ENCODE measurements at regions not wholly inside any gene's neighbourhood (a gene's known extent, or its start where the extent isn't known, plus 50 kb on each side); places are given as distances from the start of the nearest gene placed in this dataset.

DNA sequence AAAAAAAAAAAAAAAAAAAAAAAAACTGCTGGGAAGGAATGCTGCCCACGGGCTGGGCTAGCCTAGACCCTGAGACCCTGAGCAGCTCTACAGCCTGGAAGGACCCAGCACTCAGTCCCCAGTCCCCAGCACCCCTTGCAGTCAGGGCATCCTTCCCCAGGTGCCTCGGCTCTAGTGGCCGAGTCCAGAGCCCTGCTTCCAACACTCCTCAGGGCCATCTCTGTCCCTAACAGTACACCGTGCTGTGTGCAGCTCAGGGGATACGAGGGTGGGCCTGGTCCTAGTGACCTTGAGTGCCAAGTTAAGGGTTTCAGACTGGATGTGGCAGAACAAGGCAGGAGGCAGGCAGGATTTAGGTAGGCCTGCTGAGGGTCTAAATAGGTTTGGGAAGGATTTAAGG is 50.2 kb upstream of the LRP8 start:
- peak in 1 of 4 donors; percentile 10 for DNase-seq
- Histone ChIP-seq H3K27ac (no peak overlapping the region), H3K36me3 (no peaks in the 10 kb centered on the region), H3K4me3 (no peak overlapping the region), H3K27me3 (peaks cover 0 to 14% of the 10 kb centered on the region in 2 donors), H3K9me3 (no peaks in the 10 kb centered on the region), H3K4me1 (no peaks in the 10 kb centered on the region)
- intact Hi-C loops (cut with DNase I): no loop called here
- no peak for ATAC-seq
- no peak for TF ChIP-seq CTCF (IDR thresholded peaks at IDR 0.05)

- no peak overlapping the region for H3K4me3 ChIP-seq
- no peaks in the 10 kb centered on the region for H3K36me3 ChIP-seq
- intact Hi-C loops (cut with DNase I): no loop called here
- H3K4me1 ChIP-seq: no peaks in the 10 kb centered on the region
- H3K27ac ChIP-seq: no peak overlapping the region
- DNase-seq (peak in 1 of 4 donors; percentile 5), ATAC-seq (no peak)
- H3K27me3 ChIP-seq: peaks cover 0 to 23% of the 10 kb centered on the region in 2 donors
- no peak for TF ChIP-seq CTCF (IDR thresholded peaks at IDR 0.05)
- H3K9me3 ChIP-seq: no peaks in the 10 kb centered on the region
Measured at GRCh38 chr1:53378932-53379661, 51.2 kb upstream of the LRP8 start.

- DNase-seq: peak in 1 of 4 donors; percentile 10
- Histone ChIP-seq H3K27me3 (peaks cover 0 to 23% of the 10 kb centered on the region in 2 donors), H3K36me3 (no peaks in the 10 kb centered on the region), H3K9me3 (no peaks in the 10 kb centered on the region), H3K4me3 (no peak overlapping the region), H3K4me1 (no peaks in the 10 kb centered on the region), H3K27ac (no peak overlapping the region)
- intact Hi-C loops (cut with DNase I): no loop called here
- ATAC-seq: no peak
- TF ChIP-seq CTCF (IDR thresholded peaks at IDR 0.05): no peak
Measured at GRCh38 chr1:53379662-53380002, 51.8 kb upstream of the LRP8 start.

GRCh38 chr1:53380296-53380695 is 52.4 kb upstream of the LRP8 start:
- H3K27ac ChIP-seq: no peak overlapping the region
- DNase-seq: peak in 1 of 4 donors; percentile 1
- ATAC-seq: no peak
- H3K4me3 ChIP-seq: no peak overlapping the region
- H3K4me1 ChIP-seq: no peaks in the 10 kb centered on the region
- peaks cover 0 to 23% of the 10 kb centered on the region in 2 donors for H3K27me3 ChIP-seq
- H3K36me3 ChIP-seq: no peaks in the 10 kb centered on the region
- TF ChIP-seq CTCF (IDR thresholded peaks at IDR 0.05): no peak
- intact Hi-C loops (cut with DNase I): no loop called here
- no peaks in the 10 kb centered on the region for H3K9me3 ChIP-seq

DNA sequence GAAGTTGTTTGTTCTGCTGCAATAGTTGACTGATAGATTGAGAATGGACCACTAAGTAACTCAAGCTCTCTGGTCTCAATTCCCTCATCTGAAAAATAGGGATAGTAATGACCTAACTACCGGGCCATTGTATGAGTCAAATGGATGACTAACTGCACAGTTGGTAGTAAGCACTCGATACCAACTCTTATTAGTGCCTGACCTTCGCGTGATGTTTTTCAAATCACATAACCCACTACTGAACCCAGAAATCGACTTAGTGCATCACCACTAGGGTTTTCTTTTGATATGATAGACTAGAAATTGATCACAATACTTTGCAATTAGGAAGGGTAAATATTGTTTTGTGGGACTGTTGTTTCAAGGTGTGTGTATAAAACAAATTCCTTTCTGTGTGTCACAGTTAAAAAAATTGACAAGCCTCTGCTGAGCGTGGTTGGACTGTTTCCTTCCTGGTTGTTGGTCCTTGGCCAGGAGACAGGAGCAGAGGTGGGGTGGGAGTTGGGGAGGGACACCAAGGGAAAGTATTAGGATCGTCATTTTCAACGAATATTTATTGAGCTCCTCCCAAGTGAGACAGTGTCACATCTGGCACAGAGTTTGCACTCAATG is 54.0 kb upstream of the LRP8 start:
- DNase-seq: no peak
- TF ChIP-seq CTCF (IDR thresholded peaks at IDR 0.05): no peak
- intact Hi-C loops (cut with DNase I): no loop called here
- H3K27me3 ChIP-seq: peaks cover 0 to 23% of the 10 kb centered on the region in 2 donors
- H3K36me3 ChIP-seq: no peaks in the 10 kb centered on the region
- no peak for ATAC-seq
- H3K9me3 ChIP-seq: no peaks in the 10 kb centered on the region
- no peak overlapping the region for H3K4me3 ChIP-seq
- no peak overlapping the region for H3K27ac ChIP-seq
- H3K4me1 ChIP-seq: no peaks in the 10 kb centered on the region
